ENCODE measurements at regions not wholly inside any gene's neighbourhood (a gene's known extent, or its start where the extent isn't known, plus 50 kb on each side); places are given as distances from the start of the nearest gene placed in this dataset.

GRCh38 chr2:19711470-19712372 is 190.1 kb downstream of the TTC32 start:
- TF ChIP-seq EZH2 (IDR thresholded peaks at IDR 0.05; ENCODE audit: borderline replicate concordance, insufficient read depth, low read depth, low read length, poor library complexity, severe bottlenecking) (no peak), CTCF (IDR thresholded peaks at IDR 0.05) (no peak)

Measured in B cell (primary cell).